NCI-H2171 (cell line): ENCODE measurements at regions not wholly inside any gene's neighbourhood (a gene's known extent, or its start where the extent isn't known, plus 50 kb on each side); places are given as distances from the start of the nearest gene placed in this dataset.

Experiments used
- DNase-seq: peaks from one replicate; lab custom pipeline; 2025; lab: John Stamatoyannopoulos, UW

DNA sequence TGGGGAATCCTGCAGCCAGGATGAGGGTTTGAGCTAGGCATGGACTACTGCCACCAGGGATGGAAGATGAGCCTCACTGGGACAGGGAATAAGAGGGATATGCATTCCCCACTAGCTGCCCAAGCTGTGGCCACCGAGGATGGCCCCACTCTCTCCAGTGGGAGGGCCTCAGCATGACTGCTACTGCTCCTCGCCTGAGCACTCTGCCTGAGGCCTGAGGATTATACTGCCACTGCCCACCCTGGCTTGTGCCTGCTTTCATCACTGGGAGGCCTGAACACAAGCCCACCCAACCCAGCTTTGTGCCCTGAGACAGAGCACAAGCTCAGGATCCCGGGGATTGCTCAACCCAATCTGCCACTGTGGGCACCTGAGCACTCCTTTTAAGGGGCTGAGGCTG is 425.6 kb downstream of the RASEF start:
- no peak for DNase-seq

DNA sequence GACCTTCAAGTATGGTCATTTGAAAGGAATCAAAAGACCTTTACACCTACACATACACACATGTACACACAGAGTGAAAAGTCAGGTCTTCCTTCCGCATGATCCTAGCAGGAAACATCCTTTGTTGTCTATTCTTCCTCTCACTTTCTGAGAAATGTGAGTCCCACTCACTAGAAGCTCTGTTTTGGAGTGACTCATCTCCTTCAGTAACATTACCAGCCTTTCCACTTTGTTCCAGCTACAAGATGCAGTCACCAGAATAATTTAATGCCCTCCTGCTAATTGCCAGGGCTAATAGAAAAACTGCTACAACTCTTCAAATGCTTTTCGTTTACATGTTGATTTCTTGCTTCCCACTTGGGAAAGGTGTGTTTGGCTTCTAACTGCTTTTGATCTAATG is 417.3 kb downstream of the RASEF start:
- no peak for DNase-seq

DNA sequence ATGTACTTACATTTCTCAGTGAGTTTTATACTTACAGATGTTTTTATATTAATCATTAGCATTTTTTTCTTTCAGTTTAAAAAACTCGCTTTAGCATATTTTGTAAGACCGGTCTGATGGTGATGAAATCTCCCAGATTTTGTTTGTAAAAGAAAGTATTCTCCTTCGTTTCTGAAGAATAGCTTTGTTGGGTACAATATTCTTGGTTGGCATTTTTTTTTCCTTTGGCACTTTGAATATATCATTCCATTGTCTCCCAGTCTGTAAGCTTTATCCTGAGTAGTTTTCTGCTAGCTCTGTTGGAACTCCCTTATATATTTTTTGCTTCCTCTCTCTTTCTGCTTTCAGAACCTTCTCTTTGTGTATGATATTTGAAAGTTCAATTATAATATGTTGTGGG is 412.6 kb downstream of the RASEF start:
- no peak for DNase-seq

DNA sequence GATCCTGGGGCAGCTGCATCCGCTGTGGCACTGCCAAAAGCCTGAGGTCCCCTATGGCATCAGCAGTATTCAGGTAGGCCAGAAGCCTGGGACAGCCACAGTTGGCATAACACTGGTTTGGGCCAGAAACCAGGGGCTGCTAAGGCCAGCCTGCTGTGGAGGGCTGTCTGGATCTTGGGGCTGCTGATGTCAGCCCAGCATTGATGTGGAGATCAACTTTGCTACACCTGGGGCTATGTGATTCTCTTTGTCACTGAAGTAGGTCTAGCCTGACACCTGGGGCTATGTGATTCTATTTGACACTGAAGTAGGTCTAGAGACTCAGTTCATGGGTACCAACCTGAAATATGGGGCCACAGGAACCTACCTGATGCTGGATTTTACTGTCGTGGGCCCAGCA is 411.5 kb downstream of the RASEF start:
- no peak for DNase-seq

DNA sequence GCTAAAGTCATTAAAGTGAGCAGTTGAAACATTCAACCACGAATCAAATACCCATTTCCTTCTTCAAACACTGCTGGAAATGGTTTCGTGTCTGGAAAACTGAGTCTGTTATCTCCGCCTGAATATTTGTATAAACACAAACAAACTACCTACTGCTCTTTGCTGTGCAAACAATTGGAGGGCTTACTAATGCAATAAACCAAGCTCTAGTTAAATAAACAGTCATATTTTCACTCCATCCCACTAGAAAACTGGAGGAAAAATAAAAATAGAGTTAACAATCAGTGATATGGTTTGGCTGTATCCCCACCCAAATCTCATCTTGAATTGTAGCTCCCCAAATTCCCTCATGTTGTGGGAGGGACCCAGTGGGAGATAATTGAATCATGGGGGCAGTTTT is 397.6 kb downstream of the RASEF start:
- DNase-seq = no peak

DNA sequence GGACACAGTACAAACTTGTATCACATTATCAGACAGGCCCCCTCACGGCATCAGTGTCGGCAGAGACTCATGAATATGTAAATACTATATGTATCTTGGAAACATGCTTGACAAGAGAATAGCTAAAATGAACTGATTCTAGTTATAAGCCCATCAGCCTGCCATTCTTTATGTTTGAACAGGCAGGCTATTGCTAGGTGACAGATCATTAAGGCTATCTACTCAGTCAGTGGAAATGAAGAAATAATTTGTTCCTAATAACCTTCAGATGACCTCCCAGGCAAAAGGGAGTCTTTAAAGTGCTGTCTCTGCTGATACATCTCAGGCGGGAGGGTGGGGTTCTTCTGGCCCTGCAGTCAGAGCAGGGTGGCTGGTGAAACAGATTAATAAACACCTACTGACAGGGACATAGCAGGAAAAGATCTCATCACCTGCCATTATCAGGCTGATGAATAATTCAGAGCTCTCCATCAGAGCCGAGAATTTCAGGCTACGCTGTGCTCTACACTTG is 394.2 kb downstream of the RASEF start:
- no peak for DNase-seq

DNA sequence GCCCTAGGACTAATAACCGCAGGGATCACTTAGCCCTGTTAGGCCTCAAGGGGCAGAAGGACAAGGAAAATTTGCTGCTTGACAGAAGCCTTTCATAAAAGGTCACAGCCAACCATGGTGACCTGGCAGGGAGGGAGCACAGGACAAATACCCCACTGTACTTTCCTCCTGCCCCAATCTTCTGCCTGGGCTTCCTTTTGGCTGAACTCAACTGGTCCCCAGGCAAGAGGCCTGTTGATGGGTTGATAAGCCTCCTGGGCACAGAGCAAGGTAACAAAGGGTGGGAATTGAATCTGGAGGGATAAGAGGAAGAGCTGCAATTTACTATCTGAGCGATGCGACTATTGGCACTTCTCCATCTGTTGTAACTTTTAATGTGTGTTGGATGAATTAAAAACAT is 392.9 kb downstream of the RASEF start:
- DNase-seq = no peak

DNA sequence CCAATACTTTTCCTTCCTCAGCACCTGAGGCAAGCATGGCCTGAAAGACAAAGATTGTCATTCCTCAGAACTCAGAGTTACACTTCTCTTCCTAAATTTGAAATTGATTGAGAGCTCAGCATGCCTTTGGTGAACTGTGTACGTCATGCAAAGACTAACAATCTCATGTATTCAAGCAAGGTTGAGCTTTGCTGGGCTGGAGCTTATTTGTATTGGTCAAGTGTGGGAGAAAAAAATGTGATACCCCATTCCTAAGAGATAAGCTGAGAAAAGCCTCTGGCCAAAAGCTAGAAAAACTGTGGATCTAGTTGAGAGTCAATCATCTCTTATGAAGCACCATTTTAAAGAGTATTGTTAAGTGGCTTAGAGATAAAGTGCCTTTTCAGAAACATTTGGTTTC is 392.2 kb downstream of the RASEF start:
- DNase-seq = no peak

DNA sequence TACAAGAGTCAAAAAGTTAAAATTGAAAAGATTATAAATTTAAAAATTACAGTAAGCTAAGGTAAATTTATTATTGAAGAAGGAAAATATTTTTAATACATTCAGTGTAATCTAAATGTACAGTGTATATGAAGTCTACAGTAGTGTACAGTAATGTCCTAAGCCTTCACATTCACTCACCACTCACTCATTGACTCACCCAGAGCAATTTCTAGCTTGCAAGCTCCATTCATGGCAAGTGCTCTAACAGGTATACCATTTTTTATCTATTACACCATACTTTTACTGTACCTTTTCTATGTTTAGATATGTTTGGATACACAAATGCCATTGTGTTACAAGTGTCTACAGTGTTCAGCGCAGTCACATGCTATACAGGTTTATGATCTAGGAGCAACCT is 389.7 kb downstream of the RASEF start:
- no peak for DNase-seq

DNA sequence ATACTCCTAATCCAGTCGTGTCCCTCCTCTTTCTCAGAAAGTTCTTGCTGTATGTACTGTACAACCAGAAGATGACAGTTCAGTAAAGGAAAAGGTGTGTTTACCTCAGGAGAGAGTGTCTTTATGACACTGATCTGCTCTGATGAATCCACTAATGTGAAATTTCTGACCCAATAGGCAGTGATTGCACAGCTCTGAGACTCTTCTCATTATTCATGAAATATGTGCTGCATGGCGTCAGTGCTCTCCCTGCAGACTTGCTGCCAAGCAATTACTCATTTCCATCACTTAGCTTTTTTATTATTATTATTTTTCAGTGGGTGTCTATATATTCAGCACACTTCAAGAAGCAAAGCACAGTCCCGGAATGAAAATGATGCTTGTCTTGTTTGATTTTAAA is 389.0 kb downstream of the RASEF start:
- DNase-seq = no peak

DNA sequence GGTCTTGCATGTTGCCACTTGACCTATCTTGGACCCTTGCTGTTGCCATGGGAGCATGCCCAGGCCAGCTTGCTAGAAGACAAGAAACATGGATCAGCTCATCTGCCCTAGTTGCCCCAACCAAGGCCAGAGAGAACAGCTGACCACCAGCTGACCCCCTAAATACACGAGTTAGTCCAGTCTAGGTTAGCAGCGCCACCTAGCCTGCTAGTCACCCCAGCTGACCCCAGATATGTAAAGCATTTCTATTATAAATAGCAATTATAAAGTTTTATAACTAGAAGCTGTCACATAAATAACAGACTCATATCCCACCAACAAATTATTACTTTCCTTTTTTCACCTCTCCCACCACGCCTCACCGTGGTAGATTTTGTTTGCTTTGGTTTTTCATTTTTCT is 387.8 kb downstream of the RASEF start:
- no peak for DNase-seq

DNA sequence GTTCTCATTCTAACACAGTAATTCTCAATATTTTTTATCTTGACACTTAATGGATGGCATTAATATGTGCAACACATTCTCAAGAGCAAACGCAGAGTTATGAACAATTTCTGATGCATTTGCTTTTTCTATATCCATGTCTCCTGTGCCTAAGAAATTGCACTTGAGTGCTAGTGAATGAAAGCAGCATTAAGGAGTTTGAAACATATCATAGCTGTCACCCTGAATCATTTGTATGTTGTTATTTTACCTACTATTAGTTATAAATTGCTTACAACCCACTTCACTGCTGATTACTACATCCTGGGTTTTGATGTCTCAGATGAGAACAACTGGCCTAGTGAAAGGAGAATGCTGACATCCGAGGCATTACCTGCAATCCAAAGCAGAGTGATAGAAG is 387.3 kb downstream of the RASEF start:
- DNase-seq = no peak

DNA sequence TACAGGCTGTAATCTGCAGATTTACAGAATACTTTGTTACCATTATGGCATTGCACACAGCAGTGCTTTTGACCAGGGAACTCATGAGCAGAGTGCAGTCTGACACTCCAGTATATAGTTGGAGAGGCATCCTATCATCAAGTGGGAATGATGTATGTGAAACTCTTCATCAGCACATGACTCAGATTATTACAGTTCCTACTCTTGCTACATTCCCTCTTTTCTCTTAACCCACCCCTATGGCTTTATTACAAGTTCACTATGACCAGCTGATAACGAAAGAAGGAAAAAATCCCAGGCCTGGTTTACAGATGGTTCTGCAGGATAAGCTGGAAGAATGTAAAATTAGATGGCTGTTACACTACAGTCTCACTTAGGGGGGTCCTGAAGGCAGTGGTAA is 385.9 kb downstream of the RASEF start:
- no peak for DNase-seq

DNA sequence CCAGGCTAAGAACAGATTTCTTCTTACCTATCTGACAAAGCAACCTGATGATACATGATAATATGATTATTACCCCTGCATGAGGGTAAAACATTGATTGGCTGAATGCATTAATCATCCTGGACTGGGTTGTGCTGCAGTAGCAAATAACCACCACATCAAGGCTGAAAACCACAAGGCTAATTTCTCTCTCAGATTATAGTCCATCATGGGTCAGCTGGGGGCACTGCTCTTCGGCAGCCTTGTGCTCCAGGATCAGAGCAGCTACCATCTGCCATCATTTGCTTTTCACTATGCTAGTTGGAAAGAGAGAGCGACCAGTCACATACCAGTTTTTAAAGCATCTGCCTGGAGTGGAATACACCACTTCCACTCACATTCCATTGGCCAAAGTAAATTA is 383.5 kb downstream of the RASEF start:
- DNase-seq = no peak

DNA sequence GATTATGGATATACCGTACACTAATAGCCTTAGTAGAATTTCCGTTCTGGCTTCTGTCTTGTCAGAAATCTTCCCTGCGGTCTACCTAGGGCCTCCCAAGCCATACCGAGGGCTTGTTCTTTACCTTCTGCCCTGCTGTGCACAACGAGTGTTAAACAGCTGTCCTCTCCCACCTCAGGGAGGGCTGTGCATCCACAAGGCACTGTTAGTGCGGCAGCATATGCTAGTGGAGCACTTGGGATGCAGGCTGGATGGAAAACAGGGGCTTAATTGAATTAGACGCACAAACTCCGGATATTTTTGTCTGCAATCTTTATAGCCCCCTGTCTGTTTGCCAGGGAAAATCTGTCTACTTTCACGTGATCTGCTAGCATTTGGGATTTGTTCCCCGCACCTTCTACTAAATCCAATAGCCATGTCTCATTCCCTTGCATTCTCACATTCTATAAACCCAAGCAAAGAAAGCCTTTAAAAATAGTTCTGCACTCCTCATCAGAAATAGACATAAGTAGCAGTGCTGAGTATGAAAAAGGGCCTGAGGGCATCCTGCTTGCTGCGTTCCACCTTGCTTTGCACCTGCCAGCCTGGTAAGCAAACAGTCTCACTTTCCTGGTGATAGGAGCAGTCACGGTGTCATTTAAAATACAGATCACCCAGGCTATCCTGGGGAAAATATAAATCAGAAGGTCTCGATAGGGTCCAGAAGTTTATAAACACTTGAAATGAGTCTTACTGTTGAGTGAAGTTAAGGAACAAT is 382.6 kb downstream of the RASEF start:
- DNase-seq = peak; percentile 74

DNA sequence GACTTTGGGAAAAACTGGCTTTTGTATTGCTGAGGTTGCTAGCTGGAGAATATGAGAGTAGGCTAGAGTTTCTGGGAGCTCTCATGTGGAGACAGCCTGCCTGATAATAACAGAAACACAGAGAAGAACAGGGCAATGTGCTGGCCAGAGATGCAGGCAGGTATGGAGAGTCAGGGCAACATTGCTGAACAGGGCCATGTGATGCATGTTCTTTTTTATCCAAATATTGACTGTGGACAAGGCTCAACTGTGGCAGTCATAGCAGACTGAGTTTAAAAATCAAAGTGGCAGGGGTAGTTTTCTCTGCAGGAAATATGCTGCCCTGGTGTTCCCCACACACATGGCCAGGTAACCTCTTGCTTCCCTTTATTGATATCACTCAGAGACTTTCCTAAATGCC is 381.1 kb downstream of the RASEF start:
- DNase-seq = no peak

DNA sequence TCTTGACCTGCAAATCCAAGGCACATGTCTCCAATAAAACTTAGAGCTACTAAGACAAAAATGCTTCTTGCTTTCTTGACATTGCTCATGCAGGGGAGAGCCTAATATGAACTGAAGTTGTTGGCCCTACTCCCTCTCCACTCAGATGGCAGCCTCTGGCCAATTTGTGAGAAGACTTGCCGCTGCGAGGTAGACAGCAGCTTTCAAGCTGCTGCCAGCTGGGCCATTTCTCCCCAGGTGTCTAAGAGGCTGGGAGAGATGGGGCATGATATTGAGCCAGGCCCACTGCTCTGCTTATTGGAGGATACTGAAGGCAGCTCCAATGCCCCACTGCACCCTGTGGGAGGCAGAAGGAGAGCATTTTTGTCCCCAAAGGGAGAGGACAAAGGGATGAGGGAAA is 380.5 kb downstream of the RASEF start:
- no peak for DNase-seq

DNA sequence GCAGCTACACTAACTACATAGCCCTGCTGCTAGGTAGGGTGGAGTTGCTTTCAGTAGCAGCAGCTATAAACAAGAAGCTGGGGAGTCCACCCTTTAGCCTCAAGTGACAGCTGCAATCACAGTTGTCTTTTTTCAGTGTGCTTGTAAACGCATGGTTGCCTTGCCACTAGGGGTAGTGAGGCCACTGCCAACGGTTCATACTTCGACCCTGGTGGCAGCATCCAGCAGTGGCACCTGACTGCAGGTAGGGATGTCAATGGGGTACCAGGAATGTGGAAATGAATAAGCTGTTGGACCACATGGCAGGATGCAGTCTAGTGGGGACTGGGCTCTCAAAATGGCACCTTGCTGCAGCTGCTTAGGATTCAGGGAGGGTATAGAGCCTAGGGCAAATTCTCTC is 367.2 kb downstream of the RASEF start:
- no peak for DNase-seq

DNA sequence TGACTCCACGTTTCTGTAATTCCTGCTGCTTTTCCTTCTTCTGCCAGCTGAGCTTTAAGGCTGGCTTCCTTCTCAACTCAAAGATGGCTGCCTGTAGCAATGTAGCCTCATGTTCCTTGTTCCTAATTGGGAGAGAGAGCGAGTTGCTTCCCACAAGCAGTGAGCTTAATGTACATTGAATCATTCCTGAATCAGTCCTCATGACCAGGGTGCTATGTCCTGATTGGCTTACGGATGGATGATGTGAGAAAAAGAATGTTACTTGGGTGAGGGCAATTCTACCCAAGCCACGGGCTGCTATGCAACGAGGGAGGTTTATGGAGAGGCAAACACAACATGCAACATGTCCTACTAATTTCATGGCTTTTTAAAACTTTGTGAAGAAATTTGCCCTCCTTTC is 356.2 kb downstream of the RASEF start:
- DNase-seq = no peak

DNA sequence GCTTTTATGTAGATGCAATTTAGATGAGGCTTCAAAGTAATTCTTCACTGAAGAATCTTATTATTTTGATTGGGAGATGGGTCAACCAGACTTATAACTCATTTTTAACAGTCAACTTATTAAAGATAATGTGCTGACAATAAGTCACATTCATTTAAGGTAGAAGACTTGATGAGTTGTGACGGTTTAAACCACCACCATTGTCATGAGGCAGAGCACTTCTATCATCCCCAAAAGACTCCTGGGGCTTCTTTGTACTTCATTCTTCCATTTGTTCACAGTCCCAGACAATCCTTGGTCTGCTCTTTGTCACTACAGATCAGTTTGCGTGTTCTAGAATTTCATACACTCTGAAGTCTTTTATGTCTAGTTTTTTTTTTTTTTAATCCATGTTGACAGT is 346.1 kb downstream of the RASEF start:
- no peak for DNase-seq

DNA sequence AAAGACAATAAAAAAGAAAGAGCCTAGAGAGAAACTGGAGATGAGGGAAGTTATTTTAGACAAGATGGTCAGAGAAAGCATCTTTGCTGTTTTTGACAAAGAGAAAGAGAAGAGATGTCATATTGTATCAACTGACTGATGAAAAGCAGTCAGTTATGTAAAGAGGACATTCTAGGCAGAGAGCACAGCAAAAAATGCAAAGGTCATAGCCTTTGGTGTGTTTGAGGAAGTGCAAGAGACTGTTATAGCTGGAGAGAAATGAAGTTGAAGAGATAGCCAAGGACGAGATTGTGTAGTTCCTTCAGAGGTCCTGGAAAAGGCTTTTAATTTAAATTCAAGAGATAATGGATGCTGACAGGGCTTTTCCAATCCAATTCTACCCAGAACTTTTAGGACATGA is 342.4 kb downstream of the RASEF start:
- no peak for DNase-seq

DNA sequence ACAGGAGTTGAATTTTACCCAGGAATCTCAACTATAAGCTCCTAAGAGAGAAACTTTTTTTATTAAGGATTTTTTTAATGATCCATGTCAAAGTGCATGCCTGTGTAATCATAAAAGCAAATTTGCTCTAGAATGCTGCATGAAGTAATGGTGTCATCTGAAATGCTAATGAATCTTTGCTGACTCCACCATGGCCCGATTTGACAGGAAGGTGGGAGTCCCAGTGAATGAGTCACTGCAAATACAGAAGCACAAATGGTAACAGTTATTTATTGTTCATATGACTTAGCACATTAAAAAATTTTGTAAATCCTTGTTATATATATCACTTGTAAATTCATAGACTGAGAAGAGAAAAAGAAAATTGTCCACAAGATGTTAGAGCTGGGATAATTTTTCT is 341.3 kb downstream of the RASEF start:
- no peak for DNase-seq

DNA sequence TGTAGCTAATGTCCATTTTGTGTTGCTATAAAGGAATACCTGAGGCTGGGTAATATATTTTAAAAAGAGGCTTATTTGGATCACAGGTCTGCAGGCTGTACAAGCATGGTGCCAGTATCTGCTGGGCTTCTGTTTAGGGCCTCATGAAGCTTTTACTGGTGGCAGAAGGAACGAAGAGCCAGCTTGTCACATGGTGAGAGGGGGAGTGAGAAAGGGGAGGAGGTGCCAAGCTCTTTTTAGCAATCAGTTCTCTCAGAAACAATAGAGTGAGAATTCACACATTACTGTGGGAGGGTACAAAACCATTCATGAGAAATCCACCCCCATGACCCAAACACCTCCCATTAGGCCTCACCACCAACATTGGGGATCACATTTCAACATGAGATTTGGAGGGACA is 340.9 kb downstream of the RASEF start:
- DNase-seq = no peak

DNA sequence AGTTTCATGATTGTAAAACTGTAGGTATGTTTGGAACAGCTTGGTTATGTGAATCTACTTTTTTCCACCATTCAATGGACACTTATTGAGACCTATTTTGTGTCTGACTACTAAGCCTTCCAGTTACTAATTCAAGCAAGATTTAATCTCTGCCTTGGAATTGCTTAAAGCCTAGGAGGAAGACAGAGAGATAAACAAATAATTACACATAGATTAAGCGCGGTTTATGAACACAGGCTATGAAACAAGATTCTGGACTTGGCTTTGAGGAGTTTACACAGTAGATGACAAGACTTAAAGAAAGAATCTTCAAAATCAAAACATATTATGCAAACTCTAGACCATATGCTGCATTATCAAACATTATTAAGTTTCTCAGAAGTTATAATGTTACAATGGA is 340.4 kb downstream of the RASEF start:
- DNase-seq = no peak
